Colonic mucosa (tissue), 4 donors: ENCODE measurements at regions not wholly inside any gene's neighbourhood (a gene's known extent, or its start where the extent isn't known, plus 50 kb on each side); places are given as distances from the start of the nearest gene placed in this dataset.

ENCODE experiments used
- DNase-seq: peaks from one replicate; pipeline ENCODE4 v3.0.0-alpha.2; 2020
- H3K27ac ChIP-seq: fragments of 200-600 bp; one replicate; pipeline ENCODE4 v1.8.0; 2021
- H3K27me3 ChIP-seq: fragments of 200-600 bp; one replicate; pipeline ENCODE4 v1.8.0; 2021
- H3K36me3 ChIP-seq: fragments of 200-600 bp; one replicate; pipeline ENCODE4 v1.8.0; 2021
- H3K4me1 ChIP-seq: fragments of 200-600 bp; one replicate; pipeline ENCODE4 v1.8.0; 2021; ENCODE audit warnings: mild to moderate bottlenecking
- H3K4me3 ChIP-seq: fragments of 200-600 bp; one replicate; pipeline ENCODE4 v1.8.0; 2021
- H3K9ac ChIP-seq, 2 donors: one replicate each; pipeline ENCODE4 v1.7.0; 2013; ENCODE audit warnings: control low read depth in 2 of 2, low read depth in 2 of 2, low read length in 2 of 2
- H3K9me3 ChIP-seq: fragments of 200-600 bp; one replicate; pipeline ENCODE4 v1.8.0; 2021
- CTCF ChIP-seq: fragments of 200-600 bp; IDR thresholded peaks from one replicate; pipeline ENCODE4 v1.8.0; 2022; ENCODE audit warnings: antibody characterized with exemption, mild to moderate bottlenecking
- intact Hi-C: fragments of 100-400 bp; cut with DNase I; formaldehyde crosslinking; loops from one replicate; pipeline ENCODE4 v1.14.1; 2022
- donor health status: healthy.
- donor health status: DM: no; HTN: no; CAD: no.
- donor health status: DM: no; HTN: no; CAD: no.

GRCh38 chr17:77304051-77304745, 163.4 kb downstream of the SEC14L1 start:
- H3K4me1 ChIP-seq, result peaks cover 16% of the 10 kb centered on the region
- no peaks in the 10 kb centered on the region for H3K9me3 ChIP-seq
- no peak overlapping the region for H3K9ac ChIP-seq
- no peak overlapping the region for H3K4me3 ChIP-seq
- H3K36me3 ChIP-seq, result no peaks in the 10 kb centered on the region
- H3K27me3 ChIP-seq, result no peaks in the 10 kb centered on the region
- no peak for DNase-seq
- H3K27ac ChIP-seq, result no peak overlapping the region
- intact Hi-C loops, result no loop called here
- no peak for TF ChIP-seq CTCF

- H3K4me3 ChIP-seq, result no peak overlapping the region
- no peaks in the 10 kb centered on the region for H3K27me3 ChIP-seq
- no peaks in the 10 kb centered on the region for H3K9me3 ChIP-seq
- no peak overlapping the region for H3K27ac ChIP-seq
- H3K36me3 ChIP-seq, result no peaks in the 10 kb centered on the region
- TF ChIP-seq CTCF, result no peak
- peak; percentile 82 for DNase-seq
- peak overlapping the region in 1 of 2 donors; percentile 30 for H3K9ac ChIP-seq
- intact Hi-C loops, result no loop called here
- H3K4me1 ChIP-seq, result peaks cover 16% of the 10 kb centered on the region
Observed at GRCh38 chr17:77304746-77305473, 164.1 kb downstream of the SEC14L1 start.

- no peaks in the 10 kb centered on the region for H3K36me3 ChIP-seq
- intact Hi-C loops, result no loop called here
- no peak overlapping the region for H3K4me3 ChIP-seq
- H3K27me3 ChIP-seq, result no peaks in the 10 kb centered on the region
- no peak for DNase-seq
- peak overlapping the region in 1 of 2 donors; percentile 51 for H3K9ac ChIP-seq
- H3K4me1 ChIP-seq, result peaks cover 16% of the 10 kb centered on the region
- H3K9me3 ChIP-seq, result no peaks in the 10 kb centered on the region
- no peak for TF ChIP-seq CTCF
- H3K27ac ChIP-seq, result no peak overlapping the region
Observed at GRCh38 chr17:77306048-77306789, 165.4 kb downstream of the SEC14L1 start.

GRCh38 chr17:77306790-77307478, 166.2 kb downstream of the SEC14L1 start:
- TF ChIP-seq CTCF, result no peak
- Histone ChIP-seq H3K9me3 (no peaks in the 10 kb centered on the region), H3K27ac (no peak overlapping the region), H3K4me3 (no peak overlapping the region), H3K9ac (peak overlapping the region in 1 of 2 donors; percentile 51), H3K4me1 (peaks cover 16% of the 10 kb centered on the region), H3K36me3 (no peaks in the 10 kb centered on the region), H3K27me3 (no peaks in the 10 kb centered on the region)
- DNase-seq, result peak; percentile 61
- intact Hi-C loops, result no loop called here

- peaks cover 16% of the 10 kb centered on the region for H3K4me1 ChIP-seq
- DNase-seq, result no peak
- no peaks in the 10 kb centered on the region for H3K36me3 ChIP-seq
- no peaks in the 10 kb centered on the region for H3K27me3 ChIP-seq
- H3K9me3 ChIP-seq, result no peaks in the 10 kb centered on the region
- H3K9ac ChIP-seq, result no peak overlapping the region
- no peak overlapping the region for H3K27ac ChIP-seq
- intact Hi-C loops, result no loop called here
- no peak for TF ChIP-seq CTCF
- no peak overlapping the region for H3K4me3 ChIP-seq
Observed at GRCh38 chr17:77307479-77308198, 166.9 kb downstream of the SEC14L1 start.
